AG04450 (cell line): ENCODE measurements at regions not wholly inside any gene's neighbourhood (a gene's known extent, or its start where the extent isn't known, plus 50 kb on each side); places are given as distances from the start of the nearest gene placed in this dataset.

ENCODE experiments used
- CTCF ChIA-PET: fragments of 300-600, 350-600 bp; formaldehyde crosslinking; extraction: SDS; loops from one replicate; lab custom pipeline; 2022; ENCODE audit warnings: antibody characterized with exemption, inconsistent platforms; lab: Charles Lee
- POLR2A ChIA-PET: fragments of 350-600 bp; formaldehyde crosslinking; extraction: SDS; loops from one replicate; lab custom pipeline; 2021; ENCODE audit warnings: antibody characterized with exemption, inconsistent platforms; lab: Yijun Ruan, JAX
- DNase-seq: peaks from one replicate; pipeline ENCODE4 v3.0.0-alpha.2; 2011; ENCODE audit warnings: low read depth, low spot score
- H3K27ac ChIP-seq: one replicate; pipeline ENCODE4 v1.5.1; 2012; ENCODE audit warnings: low read depth, low read length, control low read depth
- H3K27me3 ChIP-seq: one replicate; pipeline ENCODE4 v1.6.0; 2012; ENCODE audit warnings: low read length; ENCODE audit not compliant: control insufficient read depth, insufficient read depth
- H3K4me3 ChIP-seq: 2 replicates; pipeline ENCODE4 v1.5.1; 2011; ENCODE audit warnings: mild to moderate bottlenecking, low read depth, low read length, control low read depth
- H3K9me3 ChIP-seq: 2 replicates; pipeline ENCODE4 v1.5.1; 2012; ENCODE audit warnings: low read length; ENCODE audit not compliant: control insufficient read depth, insufficient read depth
- TF ChIP-seq, protein P1 (sequence below): IDR thresholded peaks from 2 replicates; pipeline ENCODE4 v1.5.1; 2011; ENCODE audit warnings: low read depth, low read length, control low read depth, inconsistent platforms

DNA sequence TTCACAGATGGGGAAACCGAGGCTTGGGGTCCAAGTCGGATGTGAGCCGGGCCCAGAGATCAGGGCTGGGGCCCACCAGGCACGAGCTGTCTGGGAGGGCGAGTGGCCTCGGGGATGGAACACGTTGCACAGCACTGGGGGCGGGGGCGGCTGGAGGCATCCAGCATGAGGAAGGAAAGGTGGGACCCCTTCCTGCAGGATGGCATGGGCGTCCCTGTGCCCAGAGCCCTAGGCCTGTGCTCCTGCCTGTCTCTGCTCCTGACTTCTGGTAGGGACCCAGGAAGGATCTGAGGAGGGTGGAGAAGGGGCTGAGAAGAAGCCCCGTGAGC is 183.4 kb downstream of the KIF26A start:
- ChIA-PET POLR2A (no interaction called here), CTCF (no interaction called here)
- peaks cover 82% of the 10 kb centered on the region for H3K9me3 ChIP-seq
- H3K27ac ChIP-seq, result no peak overlapping the region
- DNase-seq, result no peak
- TF ChIP-seq, protein P1, sequence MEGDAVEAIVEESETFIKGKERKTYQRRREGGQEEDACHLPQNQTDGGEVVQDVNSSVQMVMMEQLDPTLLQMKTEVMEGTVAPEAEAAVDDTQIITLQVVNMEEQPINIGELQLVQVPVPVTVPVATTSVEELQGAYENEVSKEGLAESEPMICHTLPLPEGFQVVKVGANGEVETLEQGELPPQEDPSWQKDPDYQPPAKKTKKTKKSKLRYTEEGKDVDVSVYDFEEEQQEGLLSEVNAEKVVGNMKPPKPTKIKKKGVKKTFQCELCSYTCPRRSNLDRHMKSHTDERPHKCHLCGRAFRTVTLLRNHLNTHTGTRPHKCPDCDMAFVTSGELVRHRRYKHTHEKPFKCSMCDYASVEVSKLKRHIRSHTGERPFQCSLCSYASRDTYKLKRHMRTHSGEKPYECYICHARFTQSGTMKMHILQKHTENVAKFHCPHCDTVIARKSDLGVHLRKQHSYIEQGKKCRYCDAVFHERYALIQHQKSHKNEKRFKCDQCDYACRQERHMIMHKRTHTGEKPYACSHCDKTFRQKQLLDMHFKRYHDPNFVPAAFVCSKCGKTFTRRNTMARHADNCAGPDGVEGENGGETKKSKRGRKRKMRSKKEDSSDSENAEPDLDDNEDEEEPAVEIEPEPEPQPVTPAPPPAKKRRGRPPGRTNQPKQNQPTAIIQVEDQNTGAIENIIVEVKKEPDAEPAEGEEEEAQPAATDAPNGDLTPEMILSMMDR, result no peak
- H3K4me3 ChIP-seq, result no peak overlapping the region
- H3K27me3 ChIP-seq, result no peaks in the 10 kb centered on the region

DNA sequence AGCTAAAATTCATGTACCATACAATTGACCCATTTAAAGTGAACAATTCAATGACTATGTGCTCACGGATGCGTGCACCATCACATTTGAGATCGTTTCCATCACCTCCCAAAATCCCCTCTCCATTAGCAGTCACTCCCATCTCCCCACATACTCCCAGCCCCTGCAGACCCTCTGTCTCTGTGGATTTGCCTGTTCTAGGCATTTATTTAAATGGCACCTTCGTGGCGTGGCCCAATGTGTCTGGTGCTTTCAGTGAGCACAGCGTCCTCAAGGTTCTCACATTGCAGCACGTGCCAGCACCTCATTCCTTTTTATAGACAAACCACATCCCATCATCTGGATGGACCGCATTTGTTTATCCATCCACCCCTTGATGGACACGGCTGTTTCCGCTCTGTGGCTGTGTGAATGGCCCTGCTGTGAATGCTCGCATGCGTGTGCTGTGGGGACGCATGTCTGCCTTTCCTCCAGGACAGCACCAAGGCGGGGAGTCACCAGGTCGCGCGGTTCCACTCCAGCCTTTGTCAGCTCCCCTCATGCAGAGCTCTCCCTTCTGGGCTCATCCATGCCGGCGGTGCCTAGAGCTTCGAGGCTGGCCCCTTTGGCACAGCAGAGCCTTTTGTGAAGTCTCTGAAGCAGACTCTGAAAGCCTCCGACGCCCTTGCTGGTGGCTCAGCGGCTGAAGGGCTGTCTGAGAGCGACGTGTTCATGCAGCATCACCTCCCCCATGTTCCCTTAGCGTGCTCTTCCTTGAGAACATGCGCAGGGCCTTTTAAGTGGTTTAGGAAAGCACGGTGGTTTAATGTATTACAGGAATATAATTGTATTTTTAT is 184.4 kb downstream of the KIF26A start:
- Histone ChIP-seq H3K27ac (no peak overlapping the region), H3K4me3 (no peak overlapping the region), H3K27me3 (no peaks in the 10 kb centered on the region), H3K9me3 (peaks cover 82% of the 10 kb centered on the region)
- CTCF ChIA-PET, result no interaction called here
- POLR2A ChIA-PET, result no interaction called here
- TF ChIP-seq, protein P1, result no peak
- no peak for DNase-seq

DNA sequence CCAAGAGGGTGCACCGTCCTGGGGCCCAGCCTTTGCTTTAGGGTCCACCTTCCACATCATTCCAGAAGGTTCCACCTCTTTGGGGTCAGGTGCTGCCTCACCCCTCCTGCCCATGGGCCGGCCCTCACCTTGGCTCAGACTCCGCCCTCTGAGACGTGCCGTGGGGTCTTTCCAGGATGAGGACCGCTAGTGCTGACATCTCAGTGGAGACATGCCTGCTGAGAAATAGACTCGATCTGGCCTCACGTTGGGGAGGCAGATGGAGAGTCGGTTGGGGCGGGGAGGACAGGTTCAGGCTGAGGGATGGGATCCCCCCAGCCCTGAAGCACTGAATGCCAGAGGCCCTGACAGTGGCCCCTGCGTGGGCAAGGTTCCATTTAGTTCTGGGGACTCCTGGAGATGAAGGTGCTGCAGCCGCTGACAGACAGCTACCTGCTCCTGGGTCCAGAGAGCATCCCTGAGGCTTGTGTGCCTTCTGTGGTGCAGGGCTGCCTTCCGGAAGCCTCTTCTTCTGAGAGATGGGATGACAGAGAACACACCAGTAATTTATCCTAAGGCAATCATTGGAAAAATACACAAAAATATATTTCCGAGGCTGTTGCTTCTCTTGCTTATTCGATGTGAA is 185.3 kb downstream of the KIF26A start:
- TF ChIP-seq, protein P1, result no peak
- no peaks in the 10 kb centered on the region for H3K27me3 ChIP-seq
- POLR2A ChIA-PET, result no interaction called here
- CTCF ChIA-PET, result no interaction called here
- no peak overlapping the region for H3K27ac ChIP-seq
- H3K9me3 ChIP-seq, result peaks cover 82% of the 10 kb centered on the region
- no peak overlapping the region for H3K4me3 ChIP-seq
- DNase-seq, result no peak

DNA sequence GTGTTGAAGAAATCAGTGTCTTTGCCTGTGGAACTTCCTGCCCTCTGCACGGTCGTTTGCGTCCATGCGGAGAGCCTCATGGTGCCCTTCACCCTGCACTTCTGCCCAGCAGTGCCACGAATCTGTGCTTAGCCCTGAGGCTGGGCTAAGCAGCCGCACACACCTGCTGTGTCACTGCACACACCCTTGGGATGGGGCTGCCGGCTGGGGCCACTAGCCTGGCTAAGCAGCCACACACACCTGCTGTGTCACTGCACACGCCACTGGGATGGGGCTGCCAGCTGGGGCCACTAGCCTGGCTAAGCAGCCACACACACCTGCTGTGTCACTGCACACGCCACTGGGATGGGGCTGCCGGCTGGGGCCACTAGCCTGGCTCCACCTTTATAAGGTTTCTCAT is 188.5 kb downstream of the KIF26A start:
- TF ChIP-seq, protein P1, result no peak
- Histone ChIP-seq H3K27ac (no peak overlapping the region), H3K4me3 (no peak overlapping the region), H3K9me3 (peaks cover 63% of the 10 kb centered on the region), H3K27me3 (no peaks in the 10 kb centered on the region)
- ChIA-PET POLR2A (no interaction called here), CTCF (no interaction called here)
- no peak for DNase-seq

DNA sequence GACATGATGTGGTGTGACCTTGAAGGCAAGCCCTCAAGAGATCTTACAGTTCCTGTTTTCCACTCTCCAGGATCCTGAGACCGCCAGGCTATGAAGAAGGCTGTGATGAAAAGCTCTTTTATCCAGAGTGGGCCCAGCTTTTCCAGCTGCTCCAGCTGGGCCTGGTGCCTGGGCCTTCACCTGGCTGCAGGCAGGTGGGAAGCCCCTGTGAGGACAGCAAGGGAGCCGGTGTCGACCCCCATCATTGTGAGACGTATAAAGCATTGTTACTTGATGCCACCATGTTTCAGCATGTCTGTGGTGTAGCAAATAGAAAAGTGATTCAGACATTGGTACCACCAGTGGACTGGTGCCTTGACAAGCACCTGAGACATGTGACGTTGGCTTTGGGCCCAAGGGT is 190.2 kb downstream of the KIF26A start:
- Histone ChIP-seq H3K27me3 (no peaks in the 10 kb centered on the region), H3K4me3 (no peak overlapping the region), H3K9me3 (peaks cover 62% of the 10 kb centered on the region), H3K27ac (no peak overlapping the region)
- CTCF ChIA-PET, result no interaction called here
- DNase-seq, result no peak
- TF ChIP-seq, protein P1, result no peak
- POLR2A ChIA-PET, result no interaction called here
